ENCODE measurements at regions not wholly inside any gene's neighbourhood (a gene's known extent, or its start where the extent isn't known, plus 50 kb on each side); places are given as distances from the start of the nearest gene placed in this dataset.

- H3K27me3 ChIP-seq = no peaks in the 10 kb centered on the region
- H3K9me3 ChIP-seq (ENCODE audit: low read depth) = no peaks in the 10 kb centered on the region
- no peak overlapping the region for H3K27ac ChIP-seq
- H3K4me3 ChIP-seq = no peak overlapping the region
- no peaks in the 10 kb centered on the region for H3K36me3 ChIP-seq
- DNase-seq (ENCODE audit: low read depth in 1 of 2, low spot score in 1 of 2) = peak in 1 of 2 donors; percentile 38
- no peak for TF ChIP-seq CTCF (IDR thresholded peaks at IDR 0.05; ENCODE audit: low read depth, low read length)
- H3K4me1 ChIP-seq (ENCODE audit: low read depth) = no peaks in the 10 kb centered on the region
These were observed 65.5 kb upstream of the PALMD start for GRCh38 chr1:99580451-99580850.

- Histone ChIP-seq H3K27ac (no peak overlapping the region), H3K4me3 (no peak overlapping the region), H3K4me1 (ENCODE audit: low read depth) (no peaks in the 10 kb centered on the region), H3K27me3 (no peaks in the 10 kb centered on the region), H3K9me3 (ENCODE audit: low read depth) (no peaks in the 10 kb centered on the region), H3K36me3 (no peaks in the 10 kb centered on the region)
- TF ChIP-seq CTCF (IDR thresholded peaks at IDR 0.05; ENCODE audit: low read depth, low read length) = no peak
- DNase-seq (ENCODE audit: low read depth in 1 of 2, low spot score in 1 of 2) = no peak
These were observed 58.9 kb upstream of the PALMD start for GRCh38 chr1:99587008-99587407.

GRCh38 chr1:99589186-99589636, 56.7 kb upstream of the PALMD start:
- Histone ChIP-seq H3K4me1 (ENCODE audit: low read depth) (no peaks in the 10 kb centered on the region), H3K27me3 (no peaks in the 10 kb centered on the region), H3K9me3 (ENCODE audit: low read depth) (no peaks in the 10 kb centered on the region), H3K4me3 (no peak overlapping the region), H3K27ac (no peak overlapping the region), H3K36me3 (no peaks in the 10 kb centered on the region)
- no peak for TF ChIP-seq CTCF (IDR thresholded peaks at IDR 0.05; ENCODE audit: low read depth, low read length)
- no peak for DNase-seq (ENCODE audit: low read depth in 1 of 2, low spot score in 1 of 2)

GRCh38 chr1:99590578-99591209, 55.2 kb upstream of the PALMD start:
- no peaks in the 10 kb centered on the region for H3K36me3 ChIP-seq
- H3K27ac ChIP-seq = no peak overlapping the region
- peak in 1 of 2 donors; percentile 87 for DNase-seq (ENCODE audit: low read depth in 1 of 2, low spot score in 1 of 2)
- H3K9me3 ChIP-seq (ENCODE audit: low read depth) = no peaks in the 10 kb centered on the region
- TF ChIP-seq CTCF (IDR thresholded peaks at IDR 0.05; ENCODE audit: low read depth, low read length) = no peak
- no peaks in the 10 kb centered on the region for H3K4me1 ChIP-seq (ENCODE audit: low read depth)
- no peak overlapping the region for H3K4me3 ChIP-seq
- no peaks in the 10 kb centered on the region for H3K27me3 ChIP-seq

GRCh38 chr1:99591886-99592285, 54.0 kb upstream of the PALMD start:
- no peak for TF ChIP-seq CTCF (IDR thresholded peaks at IDR 0.05; ENCODE audit: low read depth, low read length)
- H3K27ac ChIP-seq = no peak overlapping the region

More at GRCh38 chr1:99591886-99592285, 54.0 kb upstream of the PALMD start:
- Histone ChIP-seq H3K36me3 (no peaks in the 10 kb centered on the region), H3K27me3 (no peaks in the 10 kb centered on the region), H3K4me3 (no peak overlapping the region), H3K9me3 (ENCODE audit: low read depth) (no peaks in the 10 kb centered on the region), H3K4me1 (ENCODE audit: low read depth) (no peaks in the 10 kb centered on the region)
- no peak for DNase-seq (ENCODE audit: low read depth in 1 of 2, low spot score in 1 of 2)

All from cardiac muscle cell (in vitro differentiated cells and primary cell).